SH-SY5Y (cell line): ENCODE measurements at regions not wholly inside any gene's neighbourhood (a gene's known extent, or its start where the extent isn't known, plus 50 kb on each side); places are given as distances from the start of the nearest gene placed in this dataset.

Source experiments
- GATA2 ChIP-seq: IDR thresholded peaks from 2 replicates; pipeline ENCODE4 v1.6.1; 2011; ENCODE audit warnings: mild to moderate bottlenecking, low read depth, low read length
- GATA3 ChIP-seq: IDR thresholded peaks from 2 replicates; pipeline ENCODE4 v1.6.1; 2011; ENCODE audit warnings: low read depth, mild to moderate bottlenecking, low read length, moderate library complexity

GRCh38 chr6:164099269-164099865 is 684.8 kb downstream of the QKI start:
- no peak for TF ChIP-seq GATA2
- TF ChIP-seq GATA3: no peak
